ENCODE measurements at regions not wholly inside any gene's neighbourhood (a gene's known extent, or its start where the extent isn't known, plus 50 kb on each side); places are given as distances from the start of the nearest gene placed in this dataset.

- no peak for DNase-seq (ENCODE audit: low read depth, low spot score)
- H3K36me3 ChIP-seq (ENCODE audit: control insufficient read depth in 2 of 2, extremely low read depth in 1 of 2, insufficient read depth in 2 of 2, low read length in 2 of 2): no peaks in the 10 kb centered on the region
- H4K20me1 ChIP-seq (replicated peaks; ENCODE audit: control insufficient read depth, extremely low read depth, insufficient read depth, low read length): no peaks in the 10 kb centered on the region
- ChIA-PET CTCF (interaction anchor here (1.9 kb wide), 1 partner anchor 31 kb away, joined by 4 read pairs; no protein-coding TSS in a partner anchor), POLR2A (interaction anchor here (0.5 kb wide), 1 partner anchor 730 kb away, joined by 3 read pairs; no protein-coding TSS in a partner anchor)
- H3K9me3 ChIP-seq (replicated peaks; ENCODE audit: control insufficient read depth, insufficient read depth, low read length): no peaks in the 10 kb centered on the region
- no peaks in the 10 kb centered on the region for H3K9me1 ChIP-seq (replicated peaks; ENCODE audit: control insufficient read depth, extremely low read depth, insufficient read depth, low read length)
- no peak overlapping the region for H3K27ac ChIP-seq (ENCODE audit: insufficient read depth, low read depth, low read length)
- no peak for TF ChIP-seq CTCF (IDR thresholded peaks at IDR 0.05; ENCODE audit: extremely low read depth in 1 of 2, insufficient read depth in 1 of 2, low read depth in 1 of 2, low read length in 2 of 2)
- TF ChIP-seq POLR2A (IDR thresholded peaks at IDR 0.05; ENCODE audit: low read depth, low read length): no peak
- TF ChIP-seq EZH2 (IDR thresholded peaks at IDR 0.05; ENCODE audit: borderline replicate concordance, low read depth, low read length, severe bottlenecking): no peak
- TF ChIP-seq MYC (IDR thresholded peaks at IDR 0.05; ENCODE audit: low read depth, low read length): no peak
- no peak for TF ChIP-seq GATA2 (IDR thresholded peaks at IDR 0.05; ENCODE audit: insufficient read depth, insufficient read length, low read depth, low read length)
- no peak for TF ChIP-seq FOS (IDR thresholded peaks at IDR 0.05; ENCODE audit: borderline replicate concordance, insufficient read depth, low read length)
- TF ChIP-seq JUN (IDR thresholded peaks at IDR 0.05; ENCODE audit: borderline replicate concordance, insufficient read depth, insufficient read length, low read depth): no peak
- TF ChIP-seq POLR2AphosphoS5 (IDR thresholded peaks at IDR 0.05; ENCODE audit: insufficient read depth, low read depth, low read length): no peak
- TF ChIP-seq MAX (IDR thresholded peaks at IDR 0.05; ENCODE audit: insufficient read depth, insufficient read length): no peak
- H3K4me1 ChIP-seq (ENCODE audit: control insufficient read depth, extremely low read depth, insufficient read depth, low read length): no peaks in the 10 kb centered on the region
- BruUV-seq (replicated peaks): no TSS peak
- no peak overlapping the region for H3K4me2 ChIP-seq (ENCODE audit: insufficient read depth, low read length)
- intact Hi-C loops (cut with micrococcal nuclease): no loop called here
- no peak overlapping the region for H3K9ac ChIP-seq (replicated peaks; ENCODE audit: extremely low read depth, insufficient read depth, low read length)
- H3K27me3 ChIP-seq (ENCODE audit: control insufficient read depth in 2 of 2, insufficient read depth in 2 of 2, low read length in 2 of 2): no peaks in the 10 kb centered on the region
- dilution Hi-C loops (cut with MboI; ENCODE audit: extremely low pct_ligation_motif_present, low sequenced_read_pairs): no loop called here
- no peak overlapping the region for H3K4me3 ChIP-seq (replicated peaks in 1 of 3; ENCODE audit: insufficient read depth in 1 of 3, low read depth in 1 of 3, low read length in 3 of 3)
- no peaks in the 10 kb centered on the region for H3K79me2 ChIP-seq (ENCODE audit: control insufficient read depth, insufficient read depth, low read length)
- FAIRE-seq: no peak
- H2AFZ ChIP-seq (ENCODE audit: low read depth, low read length): no peak overlapping the region
Measured at GRCh38 chr7:123400196-123400595, 134.2 kb downstream of the IQUB start.

Data from endothelial cell of umbilical vein (primary cell).